ENCODE measurements at regions not wholly inside any gene's neighbourhood (a gene's known extent, or its start where the extent isn't known, plus 50 kb on each side); places are given as distances from the start of the nearest gene placed in this dataset.

GRCh38 chr2:42959234-42960001 is 167.0 kb upstream of the HAAO start:
- DNase-seq (ENCODE audit: insufficient read length, low spot score) (no peak), FAIRE-seq (no peak)
- no peak for TF ChIP-seq POLR2A (IDR thresholded peaks at IDR 0.05; ENCODE audit: low read depth, low read length)

DNA sequence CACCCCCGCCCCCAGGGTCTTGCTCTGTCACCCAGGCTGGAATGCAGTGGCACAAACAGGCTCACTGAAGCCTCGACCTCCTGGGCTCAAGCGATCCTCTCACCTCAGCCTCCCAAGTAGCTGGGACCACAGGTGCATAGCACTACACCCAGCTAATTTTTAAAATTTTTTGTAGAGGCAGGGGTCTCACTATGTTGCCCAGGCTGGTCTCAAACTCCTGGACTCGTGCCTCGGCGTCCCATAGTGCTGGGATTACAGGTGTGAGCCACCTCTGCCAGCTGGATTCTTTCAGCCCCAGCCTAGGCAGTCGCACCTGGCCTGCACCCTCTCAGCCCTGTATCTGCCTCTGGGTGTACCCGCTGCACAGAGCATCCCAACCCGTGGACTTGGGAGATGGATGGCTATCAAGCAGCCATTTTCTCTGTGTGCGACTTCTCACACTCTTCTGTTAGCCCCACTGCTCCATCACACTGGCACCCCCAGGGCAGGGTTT is 166.4 kb upstream of the HAAO start:
- FAIRE-seq (no peak), DNase-seq (ENCODE audit: insufficient read length, low spot score) (no peak)
- TF ChIP-seq POLR2A (IDR thresholded peaks at IDR 0.05; ENCODE audit: low read depth, low read length): no peak

- no peak for TF ChIP-seq POLR2A (IDR thresholded peaks at IDR 0.05; ENCODE audit: low read depth, low read length)
- FAIRE-seq: no peak
- no peak for DNase-seq (ENCODE audit: insufficient read length, low spot score)
Observed at GRCh38 chr2:42957861-42958301, 165.5 kb upstream of the HAAO start.

DNA sequence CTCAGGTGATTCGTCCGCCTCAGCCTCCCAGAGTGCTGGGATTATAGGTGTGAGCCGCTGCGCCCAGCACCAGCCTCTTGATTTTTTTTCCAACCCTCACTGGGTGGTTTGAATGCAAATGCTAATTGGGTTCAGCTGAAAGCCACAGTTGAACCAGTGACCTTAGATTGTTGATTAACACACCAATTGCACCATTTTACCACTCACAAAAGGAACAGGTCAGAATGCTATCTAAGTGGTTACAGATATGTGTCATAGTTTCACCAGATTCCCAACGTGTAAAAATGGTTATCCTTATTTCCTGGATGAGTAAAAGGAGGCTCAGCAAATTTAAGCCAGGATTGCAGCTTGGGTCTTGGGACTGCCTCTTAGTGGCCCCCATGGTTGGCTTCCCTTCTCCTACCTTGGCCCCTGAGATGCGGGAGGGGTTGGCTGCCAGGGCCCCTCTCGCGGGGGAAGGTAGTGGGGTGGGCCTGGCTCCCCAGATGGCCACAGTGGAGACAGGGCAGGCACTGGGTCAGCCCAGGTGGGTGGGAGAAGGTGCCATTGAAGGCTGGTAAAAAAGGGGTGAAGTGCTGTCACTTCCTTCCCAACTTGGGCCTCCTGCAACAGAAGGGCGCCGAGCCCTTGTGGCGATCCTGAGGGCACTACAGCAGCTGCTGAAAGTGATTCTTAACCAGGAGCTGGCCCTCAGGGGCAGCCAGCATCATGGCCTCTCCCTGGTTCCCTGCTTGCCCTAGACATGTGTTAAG is 164.9 kb upstream of the HAAO start:
- no peak for DNase-seq (ENCODE audit: insufficient read length, low spot score)
- no peak for TF ChIP-seq POLR2A (IDR thresholded peaks at IDR 0.05; ENCODE audit: low read depth, low read length)
- no peak for FAIRE-seq

- no peak for TF ChIP-seq POLR2A (IDR thresholded peaks at IDR 0.05; ENCODE audit: low read depth, low read length)
- no peak for DNase-seq (ENCODE audit: insufficient read length, low spot score)
- no peak for FAIRE-seq
Observed at GRCh38 chr2:42954227-42954962, 162.0 kb upstream of the HAAO start.

- DNase-seq (ENCODE audit: insufficient read length, low spot score): no peak
- no peak for FAIRE-seq
- TF ChIP-seq POLR2A (IDR thresholded peaks at IDR 0.05; ENCODE audit: low read depth, low read length): no peak
Observed at GRCh38 chr2:42953216-42953615, 160.8 kb upstream of the HAAO start.

GRCh38 chr2:42951263-42951938 is 159.0 kb upstream of the HAAO start:
- DNase-seq (ENCODE audit: insufficient read length, low spot score): no peak
- no peak for FAIRE-seq
- no peak for TF ChIP-seq POLR2A (IDR thresholded peaks at IDR 0.05; ENCODE audit: low read depth, low read length)

GRCh38 chr2:42949125-42949524 is 156.7 kb upstream of the HAAO start:
- FAIRE-seq (no peak), DNase-seq (ENCODE audit: insufficient read length, low spot score) (no peak)
- no peak for TF ChIP-seq POLR2A (IDR thresholded peaks at IDR 0.05; ENCODE audit: low read depth, low read length)

DNA sequence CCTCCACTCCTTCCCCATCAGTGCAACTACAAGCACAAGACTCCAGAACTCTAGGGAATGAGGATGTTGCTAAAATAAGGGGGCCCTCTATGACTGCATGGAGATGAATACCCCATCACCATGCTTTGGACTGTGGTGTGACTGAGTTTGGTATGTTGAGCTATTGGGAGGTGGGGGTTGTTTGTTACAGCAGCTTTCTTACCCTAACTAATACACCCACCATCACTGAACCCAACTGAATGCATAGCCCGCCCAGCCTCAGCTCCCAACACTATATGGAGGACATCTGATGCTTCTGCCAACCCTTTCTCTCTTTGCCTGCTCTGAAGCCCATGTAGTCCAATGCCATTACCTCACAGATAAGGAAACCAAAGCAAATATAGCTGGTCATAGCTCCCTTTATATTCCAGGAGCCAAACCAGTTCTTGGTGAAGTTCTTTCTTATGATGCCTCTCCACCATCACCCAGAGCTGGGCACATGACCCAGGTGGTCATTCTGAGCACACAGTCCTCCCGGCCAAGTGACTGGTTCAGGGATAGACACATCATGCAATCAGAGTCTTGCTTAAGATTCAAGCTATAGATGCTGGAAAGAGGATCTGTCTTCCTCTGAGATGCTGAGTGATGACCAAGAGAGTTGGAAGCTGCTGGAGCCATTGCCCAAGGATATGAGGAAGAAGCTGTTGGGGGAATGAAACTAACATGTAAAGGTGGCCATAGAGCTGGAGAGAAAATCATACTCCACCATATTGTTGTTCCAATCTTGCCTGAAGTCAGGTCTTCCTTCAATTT is 155.6 kb upstream of the HAAO start:
- DNase-seq (ENCODE audit: insufficient read length, low spot score) (no peak), FAIRE-seq (no peak)
- no peak for TF ChIP-seq POLR2A (IDR thresholded peaks at IDR 0.05; ENCODE audit: low read depth, low read length)

DNA sequence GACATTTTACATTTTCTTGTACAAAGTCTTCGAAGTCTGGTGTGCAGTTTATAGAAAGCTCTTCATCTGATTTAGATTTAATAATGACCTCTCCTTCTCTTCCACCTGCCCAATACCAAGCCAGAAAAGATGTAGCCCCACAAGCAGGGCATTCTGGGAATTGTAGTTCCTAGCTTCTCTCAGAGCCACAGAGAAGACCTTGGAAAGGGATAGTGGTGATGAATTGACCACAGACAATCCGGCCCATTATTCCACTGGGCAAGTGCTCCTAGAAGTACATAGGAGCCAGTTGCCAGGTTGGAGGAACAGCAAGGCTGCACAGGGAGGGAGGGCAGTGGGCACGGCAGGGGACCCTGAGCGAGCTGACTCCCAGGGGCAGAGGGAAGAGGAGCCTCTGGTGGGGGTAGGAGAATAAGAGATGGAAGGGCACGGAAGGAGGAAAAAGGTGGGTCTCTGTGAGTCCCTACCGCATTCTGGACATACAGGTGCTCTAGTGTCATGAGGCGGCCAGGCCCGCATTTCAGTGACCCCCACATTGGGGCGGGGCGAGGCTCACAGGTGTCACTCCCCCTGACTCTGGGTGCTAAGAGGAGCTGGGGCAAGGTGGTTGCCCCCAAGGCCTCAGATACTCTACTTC is 152.5 kb upstream of the HAAO start:
- peak; percentile 63 for DNase-seq (ENCODE audit: insufficient read length, low spot score)
- TF ChIP-seq POLR2A (IDR thresholded peaks at IDR 0.05; ENCODE audit: low read depth, low read length): no peak
- no peak for FAIRE-seq

- no peak for FAIRE-seq
- no peak for TF ChIP-seq POLR2A (IDR thresholded peaks at IDR 0.05; ENCODE audit: low read depth, low read length)
- no peak for DNase-seq (ENCODE audit: insufficient read length, low spot score)
Observed at GRCh38 chr2:42942990-42943493, 150.7 kb upstream of the HAAO start.

Data from H54 (cell line).